ENCODE measurements at regions not wholly inside any gene's neighbourhood (a gene's known extent, or its start where the extent isn't known, plus 50 kb on each side); places are given as distances from the start of the nearest gene placed in this dataset.

DNA sequence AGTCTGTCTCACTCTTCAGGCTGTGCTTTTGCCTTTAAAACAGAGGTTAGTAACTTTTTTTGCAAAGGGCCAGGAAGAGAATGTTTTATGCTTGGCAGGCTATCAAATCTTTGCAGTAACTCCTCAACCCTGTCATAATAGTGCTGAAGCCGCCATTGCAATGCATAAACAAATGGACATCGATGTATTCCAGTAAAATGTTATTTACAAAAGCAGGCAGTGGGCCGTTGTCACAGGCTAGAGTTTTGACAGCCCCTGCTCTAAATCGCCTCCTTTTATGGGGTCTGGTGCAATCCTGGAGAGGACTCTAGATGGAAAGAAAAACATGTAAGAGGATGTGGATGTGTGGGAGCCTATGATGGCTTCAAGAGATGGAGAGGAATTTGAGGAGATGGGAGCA, 568.3 kb downstream of the TYW1 start:
- Mint-ChIP-seq H3K4me3 (no peak overlapping the region), H3K27ac (no peak overlapping the region), H3K9me3 (peaks cover 37% of the 10 kb centered on the region), H3K4me1 (ENCODE audit: low read depth) (no peaks in the 10 kb centered on the region), H3K27me3 (ENCODE audit: insufficient read depth) (no peaks in the 10 kb centered on the region), H3K36me3 (ENCODE audit: low read depth) (no peaks in the 10 kb centered on the region)
- intact Hi-C loops (cut with micrococcal nuclease): no loop called here
- DNase-seq (ENCODE audit: low spot score): no peak

GRCh38 chr7:67566101-67566500, 569.5 kb downstream of the TYW1 start:
- no peak overlapping the region for H3K27ac Mint-ChIP-seq
- no peak overlapping the region for H3K4me3 Mint-ChIP-seq
- H3K4me1 Mint-ChIP-seq (ENCODE audit: low read depth): no peaks in the 10 kb centered on the region
- no peaks in the 10 kb centered on the region for H3K27me3 Mint-ChIP-seq (ENCODE audit: insufficient read depth)
- intact Hi-C loops (cut with micrococcal nuclease): no loop called here
- H3K36me3 Mint-ChIP-seq (ENCODE audit: low read depth): no peaks in the 10 kb centered on the region
- peaks cover 42% of the 10 kb centered on the region for H3K9me3 Mint-ChIP-seq
- DNase-seq (ENCODE audit: low spot score): no peak

GRCh38 chr7:67571026-67571545, 574.5 kb downstream of the TYW1 start:
- H3K36me3 Mint-ChIP-seq (ENCODE audit: low read depth): no peaks in the 10 kb centered on the region
- H3K9me3 Mint-ChIP-seq: peaks cover 33% of the 10 kb centered on the region
- H3K4me3 Mint-ChIP-seq: no peak overlapping the region
- no peaks in the 10 kb centered on the region for H3K4me1 Mint-ChIP-seq (ENCODE audit: low read depth)
- DNase-seq (ENCODE audit: low spot score): no peak
- H3K27me3 Mint-ChIP-seq (ENCODE audit: insufficient read depth): no peaks in the 10 kb centered on the region
- no peak overlapping the region for H3K27ac Mint-ChIP-seq
- intact Hi-C loops (cut with micrococcal nuclease): no loop called here

- peaks cover 35% of the 10 kb centered on the region for H3K9me3 Mint-ChIP-seq
- no peak overlapping the region for H3K27ac Mint-ChIP-seq
- no peaks in the 10 kb centered on the region for H3K36me3 Mint-ChIP-seq (ENCODE audit: low read depth)
- DNase-seq (ENCODE audit: low spot score): no peak
- H3K4me1 Mint-ChIP-seq (ENCODE audit: low read depth): no peaks in the 10 kb centered on the region
- intact Hi-C loops (cut with micrococcal nuclease): no loop called here
- H3K27me3 Mint-ChIP-seq (ENCODE audit: insufficient read depth): no peaks in the 10 kb centered on the region
- no peak overlapping the region for H3K4me3 Mint-ChIP-seq
Measured at GRCh38 chr7:67573639-67574038, 577.0 kb downstream of the TYW1 start.

- Mint-ChIP-seq H3K4me1 (ENCODE audit: low read depth) (no peaks in the 10 kb centered on the region), H3K9me3 (peaks cover 44% of the 10 kb centered on the region), H3K27ac (no peak overlapping the region), H3K4me3 (no peak overlapping the region), H3K36me3 (ENCODE audit: low read depth) (no peaks in the 10 kb centered on the region), H3K27me3 (ENCODE audit: insufficient read depth) (no peaks in the 10 kb centered on the region)
- no peak for DNase-seq (ENCODE audit: low spot score)
- intact Hi-C loops (cut with micrococcal nuclease): no loop called here
Measured at GRCh38 chr7:67588631-67589030, 592.0 kb downstream of the TYW1 start.

DNA sequence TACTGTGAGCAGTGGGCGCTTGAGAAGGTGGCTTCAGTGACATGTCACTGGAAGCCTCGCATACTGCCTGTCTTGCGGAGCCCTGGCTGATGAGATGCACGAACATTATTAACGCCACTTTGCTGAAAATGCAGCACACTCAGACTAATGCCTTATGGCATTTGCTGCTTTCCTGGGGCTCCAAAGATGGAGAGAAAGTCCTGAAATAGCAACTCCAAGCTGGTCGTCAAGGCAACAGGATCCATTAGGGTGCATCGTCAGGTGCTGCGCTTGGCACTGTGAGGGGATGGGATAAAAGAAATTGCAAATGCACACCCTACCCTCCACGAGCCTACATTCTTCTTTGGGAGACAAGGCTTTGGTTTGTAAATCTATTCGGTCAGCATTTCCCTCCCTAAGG, 592.5 kb downstream of the TYW1 start:
- no peak for DNase-seq (ENCODE audit: low spot score)
- Mint-ChIP-seq H3K9me3 (peaks cover 40% of the 10 kb centered on the region), H3K36me3 (ENCODE audit: low read depth) (no peaks in the 10 kb centered on the region), H3K27ac (no peak overlapping the region), H3K27me3 (ENCODE audit: insufficient read depth) (no peaks in the 10 kb centered on the region), H3K4me1 (ENCODE audit: low read depth) (no peaks in the 10 kb centered on the region), H3K4me3 (no peak overlapping the region)
- intact Hi-C loops (cut with micrococcal nuclease): no loop called here

- no peaks in the 10 kb centered on the region for H3K4me1 Mint-ChIP-seq (ENCODE audit: low read depth)
- DNase-seq (ENCODE audit: low spot score): no peak
Measured at GRCh38 chr7:67590649-67591048, 594.0 kb downstream of the TYW1 start.

GRCh38 chr7:67593794-67594193, 597.2 kb downstream of the TYW1 start:
- no peak for DNase-seq (ENCODE audit: low spot score)
- intact Hi-C loops (cut with micrococcal nuclease): no loop called here
- Mint-ChIP-seq H3K9me3 (peaks cover 24% of the 10 kb centered on the region), H3K27me3 (ENCODE audit: insufficient read depth) (no peaks in the 10 kb centered on the region), H3K4me1 (ENCODE audit: low read depth) (no peaks in the 10 kb centered on the region), H3K36me3 (ENCODE audit: low read depth) (no peaks in the 10 kb centered on the region), H3K27ac (no peak overlapping the region), H3K4me3 (no peak overlapping the region)

More at GRCh38 chr7:67590649-67591048, 594.0 kb downstream of the TYW1 start:
- Mint-ChIP-seq H3K9me3 (peaks cover 33% of the 10 kb centered on the region), H3K27ac (no peak overlapping the region), H3K36me3 (ENCODE audit: low read depth) (no peaks in the 10 kb centered on the region), H3K4me3 (no peak overlapping the region), H3K27me3 (ENCODE audit: insufficient read depth) (no peaks in the 10 kb centered on the region)
- intact Hi-C loops (cut with micrococcal nuclease): no loop called here

- no peaks in the 10 kb centered on the region for H3K27me3 Mint-ChIP-seq (ENCODE audit: insufficient read depth)
- H3K36me3 Mint-ChIP-seq (ENCODE audit: low read depth): no peaks in the 10 kb centered on the region
- no peak for DNase-seq (ENCODE audit: low spot score)
- H3K27ac Mint-ChIP-seq: no peak overlapping the region
- peaks cover 20% of the 10 kb centered on the region for H3K9me3 Mint-ChIP-seq
- H3K4me3 Mint-ChIP-seq: no peak overlapping the region
- no peaks in the 10 kb centered on the region for H3K4me1 Mint-ChIP-seq (ENCODE audit: low read depth)
- intact Hi-C loops (cut with micrococcal nuclease): no loop called here
Measured at GRCh38 chr7:67595431-67596180, 599.0 kb downstream of the TYW1 start.

DNA sequence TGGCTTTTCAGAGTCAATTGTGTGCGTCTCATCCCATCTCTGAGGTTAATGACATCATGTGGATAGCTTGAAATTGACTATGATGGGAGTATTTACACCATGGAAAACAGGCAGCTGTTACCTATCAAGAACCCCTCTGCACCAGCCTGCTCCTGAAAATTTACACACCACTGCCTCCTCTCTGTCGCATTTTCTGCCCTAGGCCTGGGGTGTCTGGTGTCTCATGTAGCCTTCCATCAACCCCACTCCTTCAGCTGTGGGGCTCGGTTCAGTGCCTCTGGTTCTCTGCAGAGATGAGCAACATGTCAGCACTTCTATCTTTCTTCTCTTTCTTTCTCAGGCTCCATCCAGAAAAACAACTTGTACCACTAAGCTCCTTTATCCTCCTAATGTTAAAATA, 600.5 kb downstream of the TYW1 start:
- no peak overlapping the region for H3K27ac Mint-ChIP-seq
- peaks cover 13% of the 10 kb centered on the region for H3K9me3 Mint-ChIP-seq
- no peak overlapping the region for H3K4me3 Mint-ChIP-seq
- no peaks in the 10 kb centered on the region for H3K36me3 Mint-ChIP-seq (ENCODE audit: low read depth)
- no peak for DNase-seq (ENCODE audit: low spot score)
- intact Hi-C loops (cut with micrococcal nuclease): no loop called here
- H3K27me3 Mint-ChIP-seq (ENCODE audit: insufficient read depth): no peaks in the 10 kb centered on the region
- no peaks in the 10 kb centered on the region for H3K4me1 Mint-ChIP-seq (ENCODE audit: low read depth)

- Mint-ChIP-seq H3K4me1 (ENCODE audit: low read depth) (no peaks in the 10 kb centered on the region), H3K27ac (no peak overlapping the region), H3K27me3 (ENCODE audit: insufficient read depth) (no peaks in the 10 kb centered on the region), H3K36me3 (ENCODE audit: low read depth) (no peaks in the 10 kb centered on the region), H3K9me3 (peaks cover 20% of the 10 kb centered on the region), H3K4me3 (no peak overlapping the region)
- no peak for DNase-seq (ENCODE audit: low spot score)
- intact Hi-C loops (cut with micrococcal nuclease): no loop called here
Measured at GRCh38 chr7:67598469-67598868, 601.8 kb downstream of the TYW1 start.

- Mint-ChIP-seq H3K27me3 (ENCODE audit: insufficient read depth) (no peaks in the 10 kb centered on the region), H3K9me3 (peaks cover 24% of the 10 kb centered on the region), H3K36me3 (ENCODE audit: low read depth) (no peaks in the 10 kb centered on the region), H3K4me1 (ENCODE audit: low read depth) (no peaks in the 10 kb centered on the region), H3K27ac (no peak overlapping the region), H3K4me3 (no peak overlapping the region)
- no peak for DNase-seq (ENCODE audit: low spot score)
- intact Hi-C loops (cut with micrococcal nuclease): no loop called here
Measured at GRCh38 chr7:67599331-67600062, 602.9 kb downstream of the TYW1 start.

- intact Hi-C loops (cut with micrococcal nuclease): no loop called here
- Mint-ChIP-seq H3K36me3 (ENCODE audit: low read depth) (no peaks in the 10 kb centered on the region), H3K4me1 (ENCODE audit: low read depth) (no peaks in the 10 kb centered on the region), H3K4me3 (no peak overlapping the region), H3K27ac (no peak overlapping the region), H3K27me3 (ENCODE audit: insufficient read depth) (no peaks in the 10 kb centered on the region), H3K9me3 (peaks cover 38% of the 10 kb centered on the region)
- no peak for DNase-seq (ENCODE audit: low spot score)
Measured at GRCh38 chr7:67602246-67602887, 605.7 kb downstream of the TYW1 start.

All from activated T-helper 1 cell treated with anti-CD3 and anti-CD28 coated beads, Interleukin-12 subunit alpha, Interleukin-12 subunit beta, Interleukin-2, Interleukin-4 antibody, amounts not matched to agents 30 ng/mL and 10 ng/mL and 1 ng/mL, durations not matched to agents 14 hours and 24 hours and 36 hours (primary cell).